ENCODE measurements at regions not wholly inside any gene's neighbourhood (a gene's known extent, or its start where the extent isn't known, plus 50 kb on each side); places are given as distances from the start of the nearest gene placed in this dataset.
"Not testable (repeated sequence)": the region's sequence is repeated elsewhere in the genome, so short reads cannot be mapped to it uniquely, and the experiment has no call there.

DNA sequence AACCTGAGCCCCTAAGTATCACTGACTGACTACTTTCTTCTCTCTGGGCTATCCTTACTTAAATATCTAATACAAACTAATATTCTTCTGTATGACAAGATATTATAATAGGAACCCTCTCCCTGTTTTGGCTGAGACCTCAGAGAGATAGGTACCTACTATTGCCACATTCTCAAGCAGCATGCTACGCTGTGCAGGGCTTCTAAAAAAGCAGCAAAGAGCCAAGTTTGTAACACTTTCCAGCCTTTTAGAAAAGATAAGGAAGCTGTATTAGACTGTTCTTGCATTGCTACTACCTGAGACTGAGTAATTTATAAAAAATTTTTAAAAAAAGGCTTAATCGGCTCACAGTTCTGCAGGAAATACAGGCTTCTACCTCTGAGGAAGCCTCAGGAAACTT is 126.8 kb upstream of the ABI3BP start:
- Mint-ChIP-seq H3K9me3 (no peaks in the 10 kb centered on the region), H3K4me1 (no peaks in the 10 kb centered on the region), H3K36me3 (no peaks in the 10 kb centered on the region), H3K4me3 (no peak overlapping the region), H3K27ac (no peak overlapping the region)
- ATAC-seq (no peak), DNase-seq (ENCODE audit: low spot score in 2 of 2) (no peak)

DNA sequence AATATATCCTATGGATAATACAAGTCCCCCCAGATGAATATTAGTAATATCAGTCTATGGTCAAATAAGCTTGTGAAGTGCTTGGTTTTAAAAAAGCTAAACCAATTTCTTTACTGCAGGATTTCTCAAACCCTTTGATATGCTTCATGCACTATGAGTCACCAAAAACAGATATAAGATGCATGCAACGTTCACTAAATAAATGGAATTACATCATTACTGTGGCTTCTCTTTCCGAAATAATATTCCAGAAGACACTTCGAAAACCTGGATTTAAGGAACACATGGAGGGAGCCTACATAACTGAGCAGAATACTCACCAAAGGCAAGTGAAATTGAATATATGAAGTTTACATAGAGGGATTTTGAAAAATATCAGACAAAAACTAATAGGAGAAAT is 126.3 kb upstream of the ABI3BP start:
- no peak for ATAC-seq

DNA sequence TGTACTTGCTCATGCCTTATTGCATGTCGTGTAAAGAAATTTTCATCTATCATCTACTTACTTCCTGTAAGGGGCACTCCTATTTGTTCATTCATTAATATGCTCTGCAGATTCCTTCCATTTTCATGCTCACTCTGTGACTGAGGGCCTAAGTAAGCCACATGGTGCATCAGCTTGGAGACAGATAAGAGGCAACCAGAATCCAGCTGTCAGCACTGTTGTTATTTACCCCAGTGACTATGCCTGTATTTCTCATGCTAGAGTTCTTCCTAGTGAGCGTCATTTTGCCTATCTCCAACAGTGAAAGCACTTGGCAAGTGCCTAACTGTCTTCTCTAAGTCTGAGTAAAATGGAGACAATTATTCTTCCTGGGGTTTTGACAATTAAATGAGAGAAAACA is 124.8 kb upstream of the ABI3BP start:
- H3K27ac Mint-ChIP-seq, result no peak overlapping the region
- H3K9me3 Mint-ChIP-seq, result no peaks in the 10 kb centered on the region
- no peaks in the 10 kb centered on the region for H3K36me3 Mint-ChIP-seq
- no peak overlapping the region for H3K4me3 Mint-ChIP-seq
- DNase-seq (ENCODE audit: low spot score in 2 of 2) (no peak), ATAC-seq (no peak)
- no peaks in the 10 kb centered on the region for H3K4me1 Mint-ChIP-seq

More for the DNA sequence above, 126.3 kb upstream of the ABI3BP start:
- DNase-seq (ENCODE audit: low spot score in 2 of 2), result no peak
- Mint-ChIP-seq H3K27ac (no peak overlapping the region), H3K4me3 (no peak overlapping the region), H3K9me3 (no peaks in the 10 kb centered on the region), H3K4me1 (no peaks in the 10 kb centered on the region), H3K36me3 (no peaks in the 10 kb centered on the region)

GRCh38 chr3:101117465-101117864 is 124.2 kb upstream of the ABI3BP start:
- H3K4me1 Mint-ChIP-seq, result no peaks in the 10 kb centered on the region

GRCh38 chr3:101110295-101110694 is 117.1 kb upstream of the ABI3BP start:
- H3K4me1 Mint-ChIP-seq; H3K36me3 Mint-ChIP-seq; H3K27ac Mint-ChIP-seq; H3K4me3 Mint-ChIP-seq; ATAC-seq; H3K9me3 Mint-ChIP-seq; DNase-seq (ENCODE audit: low spot score in 2 of 2): not testable (repeated sequence)

More at GRCh38 chr3:101117465-101117864, 124.2 kb upstream of the ABI3BP start:
- Mint-ChIP-seq H3K27ac (no peak overlapping the region), H3K36me3 (no peaks in the 10 kb centered on the region), H3K4me3 (no peak overlapping the region), H3K9me3 (no peaks in the 10 kb centered on the region)
- no peak for ATAC-seq
- no peak for DNase-seq (ENCODE audit: low spot score in 2 of 2)

- H3K4me3 Mint-ChIP-seq, result no peak overlapping the region
- no peaks in the 10 kb centered on the region for H3K4me1 Mint-ChIP-seq
- no peak for DNase-seq (ENCODE audit: low spot score in 2 of 2)
- no peak for ATAC-seq
- H3K36me3 Mint-ChIP-seq, result no peaks in the 10 kb centered on the region
- H3K27ac Mint-ChIP-seq, result no peak overlapping the region
- H3K9me3 Mint-ChIP-seq, result no peaks in the 10 kb centered on the region
Measured at GRCh38 chr3:101104321-101104720, 111.1 kb upstream of the ABI3BP start.

- H3K27ac Mint-ChIP-seq, result no peak overlapping the region
- H3K4me3 Mint-ChIP-seq, result no peak overlapping the region
- DNase-seq (ENCODE audit: low spot score in 2 of 2) (no peak), ATAC-seq (no peak)
- H3K4me1 Mint-ChIP-seq, result no peaks in the 10 kb centered on the region
- H3K9me3 Mint-ChIP-seq, result no peaks in the 10 kb centered on the region
- H3K36me3 Mint-ChIP-seq, result no peaks in the 10 kb centered on the region
Measured at GRCh38 chr3:101102678-101103296, 109.6 kb upstream of the ABI3BP start.

- no peak overlapping the region for H3K27ac Mint-ChIP-seq
- no peaks in the 10 kb centered on the region for H3K36me3 Mint-ChIP-seq
- no peak overlapping the region for H3K4me3 Mint-ChIP-seq
- H3K9me3 Mint-ChIP-seq, result no peaks in the 10 kb centered on the region
- no peaks in the 10 kb centered on the region for H3K4me1 Mint-ChIP-seq
- ATAC-seq (no peak), DNase-seq (ENCODE audit: low spot score in 2 of 2) (no peak)
Measured at GRCh38 chr3:101100361-101101009, 107.3 kb upstream of the ABI3BP start.

DNA sequence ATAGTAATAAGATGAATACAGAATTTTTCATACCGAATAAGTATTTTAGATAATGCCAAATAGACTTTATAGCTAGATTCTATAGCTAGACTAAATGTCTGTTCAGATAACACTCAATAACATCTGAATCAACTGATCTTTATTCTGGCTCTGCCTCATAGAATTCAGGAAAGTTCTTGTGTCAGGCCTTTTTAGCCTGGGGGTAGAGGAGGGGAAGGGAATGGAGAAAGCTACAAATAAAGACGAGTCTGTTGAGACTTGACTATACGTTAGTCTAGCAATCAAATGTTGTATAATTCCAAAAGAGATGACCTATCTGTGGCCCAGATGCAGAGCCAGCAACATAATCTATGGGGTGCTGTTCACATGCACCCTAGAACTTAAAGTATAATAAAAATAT is 106.6 kb upstream of the ABI3BP start:
- DNase-seq (ENCODE audit: low spot score in 2 of 2) (no peak), ATAC-seq (no peak)
- Mint-ChIP-seq H3K9me3 (no peaks in the 10 kb centered on the region), H3K36me3 (no peaks in the 10 kb centered on the region), H3K27ac (no peak overlapping the region), H3K4me3 (no peak overlapping the region), H3K4me1 (no peaks in the 10 kb centered on the region)

DNA sequence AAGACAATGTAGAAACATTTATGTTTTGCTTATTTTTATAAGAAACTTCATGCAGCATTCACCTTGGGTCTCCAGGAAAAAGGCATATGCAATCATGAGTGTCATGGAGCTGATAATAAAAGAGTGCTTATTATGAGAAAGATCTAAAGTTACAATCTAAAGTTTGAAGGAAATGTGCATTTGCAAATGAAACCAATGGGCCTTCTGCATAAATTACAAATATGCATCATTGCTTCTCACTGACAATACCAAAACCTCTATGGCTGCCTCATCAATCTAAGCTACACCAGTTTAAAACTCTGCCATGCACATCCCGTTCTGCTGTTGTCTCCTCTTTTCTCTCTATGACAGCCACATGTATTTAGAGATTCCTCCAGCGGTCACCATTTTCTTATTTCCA is 103.2 kb upstream of the ABI3BP start:
- Mint-ChIP-seq H3K9me3 (no peaks in the 10 kb centered on the region), H3K4me1 (no peaks in the 10 kb centered on the region), H3K27ac (no peak overlapping the region), H3K36me3 (no peaks in the 10 kb centered on the region), H3K4me3 (no peak overlapping the region)
- ATAC-seq, result no peak
- no peak for DNase-seq (ENCODE audit: low spot score in 2 of 2)

DNA sequence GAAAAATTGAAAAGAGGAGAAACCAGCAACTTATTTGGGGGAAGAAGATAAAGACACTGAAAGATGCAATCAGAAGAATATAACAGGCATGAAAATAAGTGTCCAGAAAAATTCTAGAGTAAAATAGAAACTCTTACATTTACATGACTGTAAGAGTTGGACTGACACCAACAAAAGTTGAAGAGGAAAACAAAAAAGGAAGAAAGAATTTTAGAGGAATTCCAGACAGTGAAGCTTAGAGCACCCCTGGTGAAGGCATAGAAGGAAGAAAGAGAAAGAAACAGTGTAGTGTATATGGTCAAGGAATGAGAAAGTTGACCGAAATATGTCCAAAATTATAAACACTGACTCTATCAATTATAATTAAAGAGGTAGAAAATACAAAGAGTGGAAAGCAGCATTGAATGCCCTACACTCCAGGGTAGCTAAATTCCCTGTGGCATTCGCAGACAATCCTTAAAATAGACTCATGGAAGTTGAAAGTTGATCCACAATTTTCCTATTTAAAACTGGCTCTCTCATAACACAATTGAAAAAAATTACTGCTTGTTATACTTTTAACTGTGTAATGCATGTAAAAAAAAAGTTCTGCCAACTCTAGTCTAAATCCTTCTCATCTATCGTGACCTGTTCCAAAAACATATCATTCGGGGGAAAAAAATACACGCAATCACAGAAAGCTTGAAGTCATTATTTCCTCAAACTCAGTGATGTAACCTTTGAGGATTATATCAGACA is 102.6 kb upstream of the ABI3BP start:
- ATAC-seq, result no peak
- H3K27ac Mint-ChIP-seq, result no peak overlapping the region
- no peaks in the 10 kb centered on the region for H3K36me3 Mint-ChIP-seq
- no peaks in the 10 kb centered on the region for H3K9me3 Mint-ChIP-seq
- DNase-seq (ENCODE audit: low spot score in 2 of 2), result no peak
- no peak overlapping the region for H3K4me3 Mint-ChIP-seq
- no peaks in the 10 kb centered on the region for H3K4me1 Mint-ChIP-seq

DNA sequence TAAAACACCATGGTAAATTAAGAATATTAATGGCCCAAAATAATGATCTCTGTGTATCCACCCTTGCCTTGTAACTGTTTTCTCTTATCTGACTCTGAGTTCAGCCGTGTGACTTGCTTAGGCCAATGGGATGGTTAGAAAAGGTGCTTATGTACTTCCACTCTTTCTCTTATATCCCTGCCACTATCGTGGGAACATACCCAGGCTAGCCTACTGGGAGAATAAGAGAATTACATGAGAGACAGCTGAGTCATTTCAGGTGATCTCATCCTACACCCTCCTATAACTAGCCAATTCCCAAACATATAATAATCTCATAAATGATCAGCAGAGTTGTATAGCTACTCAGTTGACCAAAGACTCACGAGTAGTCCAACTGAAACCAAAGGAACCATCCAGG is 98.3 kb upstream of the ABI3BP start:
- Mint-ChIP-seq H3K36me3 (no peaks in the 10 kb centered on the region), H3K27ac (no peak overlapping the region), H3K9me3 (no peaks in the 10 kb centered on the region), H3K4me3 (no peak overlapping the region), H3K4me1 (no peaks in the 10 kb centered on the region)
- no peak for DNase-seq (ENCODE audit: low spot score in 2 of 2)
- no peak for ATAC-seq

DNA sequence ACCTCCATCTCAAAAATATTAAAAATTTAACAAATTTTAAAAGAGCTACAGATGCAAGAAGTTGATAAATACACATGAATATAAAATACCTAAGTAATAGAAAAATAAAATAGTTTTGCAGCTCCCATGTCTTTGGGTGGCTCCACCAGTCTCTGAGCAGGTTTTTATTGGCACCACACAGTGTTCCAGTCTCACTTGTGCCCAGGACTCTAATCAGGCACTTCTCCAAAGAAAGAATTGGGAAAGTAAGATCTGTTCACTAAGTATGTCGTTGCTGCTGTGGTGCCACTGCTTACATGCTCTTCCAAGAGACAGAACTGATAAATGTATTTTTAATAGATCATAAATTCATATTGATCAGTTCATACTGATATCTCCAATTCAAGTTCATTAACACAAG is 92.5 kb upstream of the ABI3BP start:
- ATAC-seq (no peak), DNase-seq (ENCODE audit: low spot score in 2 of 2) (no peak)
- no peaks in the 10 kb centered on the region for H3K4me1 Mint-ChIP-seq
- no peaks in the 10 kb centered on the region for H3K36me3 Mint-ChIP-seq
- no peak overlapping the region for H3K4me3 Mint-ChIP-seq
- no peaks in the 10 kb centered on the region for H3K9me3 Mint-ChIP-seq
- H3K27ac Mint-ChIP-seq, result no peak overlapping the region

DNA sequence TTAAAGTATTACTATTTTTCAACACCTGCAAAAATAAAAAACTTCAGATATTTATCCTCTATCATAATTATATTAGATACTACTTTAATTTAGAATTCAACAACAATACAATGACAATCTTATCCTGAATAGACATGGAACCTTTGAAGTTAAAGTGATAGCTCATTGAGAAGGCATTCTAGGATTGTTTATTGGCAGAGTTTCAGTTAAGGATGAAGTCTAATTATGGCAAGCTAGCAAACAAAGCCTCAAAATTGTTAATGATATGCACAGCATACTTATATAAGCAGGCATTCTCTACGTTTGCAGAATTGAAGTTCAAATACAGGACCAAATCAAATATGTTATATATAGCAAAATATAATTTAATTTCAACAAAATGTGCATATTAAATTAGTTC is 91.2 kb upstream of the ABI3BP start:
- H3K4me1 Mint-ChIP-seq, result no peaks in the 10 kb centered on the region
- no peak overlapping the region for H3K27ac Mint-ChIP-seq
- ATAC-seq, result no peak
- H3K4me3 Mint-ChIP-seq, result no peak overlapping the region
- no peaks in the 10 kb centered on the region for H3K9me3 Mint-ChIP-seq
- no peak for DNase-seq (ENCODE audit: low spot score in 2 of 2)
- no peaks in the 10 kb centered on the region for H3K36me3 Mint-ChIP-seq

GRCh38 chr3:101081999-101082398 is 88.8 kb upstream of the ABI3BP start:
- Mint-ChIP-seq H3K4me3 (no peak overlapping the region), H3K4me1 (no peaks in the 10 kb centered on the region), H3K27ac (no peak overlapping the region), H3K36me3 (no peaks in the 10 kb centered on the region), H3K9me3 (no peaks in the 10 kb centered on the region)
- no peak for ATAC-seq
- no peak for DNase-seq (ENCODE audit: low spot score in 2 of 2)

GRCh38 chr3:101081446-101081845 is 88.2 kb upstream of the ABI3BP start:
- Mint-ChIP-seq H3K9me3 (no peaks in the 10 kb centered on the region), H3K36me3 (no peaks in the 10 kb centered on the region), H3K27ac (no peak overlapping the region), H3K4me1 (no peaks in the 10 kb centered on the region), H3K4me3 (no peak overlapping the region)
- ATAC-seq, result no peak
- no peak for DNase-seq (ENCODE audit: low spot score in 2 of 2)
